CD4-positive, alpha-beta memory T cell (primary cell): ENCODE measurements at regions not wholly inside any gene's neighbourhood (a gene's known extent, or its start where the extent isn't known, plus 50 kb on each side); places are given as distances from the start of the nearest gene placed in this dataset.

ENCODE experiments used
- CTCF ChIA-PET: fragments of 350-600 bp; sonication (Branson Sonifier 250); formaldehyde crosslinking; loops from one replicate; lab custom pipeline; 2021; ENCODE audit warnings: inconsistent platforms; ENCODE audit not compliant: partially characterized antibody; lab: Charles Lee
- POLR2A ChIA-PET: fragments of 350-600 bp; sonication (Branson Sonifier 250); formaldehyde crosslinking; loops from one replicate; lab custom pipeline; 2021; ENCODE audit not compliant: partially characterized antibody; lab: Charles Lee
- DNase-seq, 5 donors: peaks; one replicate each; pipeline versions ENCODE4 v3.0.0 to v3.0.0-alpha.2; 2020 to 2022; ENCODE audit warnings: mixed read lengths in 1 of 5
- H3K27ac ChIP-seq: one replicate; pipeline ENCODE4 v1.7.0; 2013; ENCODE audit warnings: low read depth, low read length
- H3K27me3 ChIP-seq: 2 replicates; pipeline ENCODE4 v1.7.0; 2013; ENCODE audit warnings: mild to moderate bottlenecking, low read length, moderate library complexity; ENCODE audit not compliant: insufficient read depth
- H3K36me3 ChIP-seq: 2 replicates; pipeline ENCODE4 v1.7.0; 2013; ENCODE audit warnings: mild to moderate bottlenecking, low read length, moderate library complexity; ENCODE audit not compliant: insufficient read depth
- H3K4me1 ChIP-seq: 2 replicates; pipeline ENCODE4 v1.7.0; 2013; ENCODE audit warnings: mild to moderate bottlenecking, low read length, moderate library complexity; ENCODE audit not compliant: insufficient read depth
- H3K4me3 ChIP-seq, 2 donors: one replicate each; pipeline ENCODE4 v1.7.0; 2013; ENCODE audit warnings: low read length in 2 of 2, mild to moderate bottlenecking in 1 of 2
- H3K9me3 ChIP-seq, 2 donors: one replicate each; pipeline ENCODE4 v1.7.0; 2013; ENCODE audit warnings: low read length in 2 of 2, control low read depth in 1 of 2; ENCODE audit not compliant: control insufficient read depth in 1 of 2
- H3K27ac Mint-ChIP-seq, 7 donors: one replicate each; pipeline ENCODE4 v1.8.0; 2020 to 2021; ENCODE audit warnings: mixed read lengths in 7 of 7, mild to moderate bottlenecking in 6 of 7, inconsistent platforms in 3 of 7, moderate library complexity in 3 of 7
- H3K27me3 Mint-ChIP-seq, 2 donors: one replicate each; pipeline ENCODE4 v1.8.0; 2020 to 2021; ENCODE audit warnings: mixed read lengths in 2 of 2
- H3K36me3 Mint-ChIP-seq, 2 donors: one replicate each; pipeline ENCODE4 v1.8.0; 2020 to 2021; ENCODE audit warnings: mixed read lengths in 2 of 2, inconsistent platforms in 1 of 2, mild to moderate bottlenecking in 1 of 2
- H3K4me1 Mint-ChIP-seq, 4 donors: one replicate each; pipeline ENCODE4 v1.8.0; 2020 to 2021; ENCODE audit warnings: mixed read lengths in 4 of 4, mild to moderate bottlenecking in 1 of 4
- H3K4me3 Mint-ChIP-seq, 8 donors: one replicate each; pipeline ENCODE4 v1.8.0; 2020 to 2021; ENCODE audit warnings: mixed read lengths in 8 of 8, mild to moderate bottlenecking in 7 of 8, moderate library complexity in 6 of 8, inconsistent platforms in 3 of 8
- H3K9me3 Mint-ChIP-seq, 8 donors: one replicate each; pipeline ENCODE4 v1.8.0; 2020 to 2021; ENCODE audit warnings: mixed read lengths in 8 of 8, mild to moderate bottlenecking in 5 of 8, inconsistent platforms in 3 of 8, moderate library complexity in 1 of 8
- intact Hi-C: fragments of 100-400 bp; cut with micrococcal nuclease; formaldehyde crosslinking; loops from one replicate; pipeline ENCODE4 v1.15.1; 2023

- H3K4me3 Mint-ChIP-seq: no peak overlapping the region
- ChIA-PET POLR2A (no interaction called here), CTCF (no interaction called here)
- H3K27ac ChIP-seq: no peak overlapping the region
- H3K4me3 ChIP-seq: no peak overlapping the region
- peaks cover 0 to 5% of the 10 kb centered on the region in 2 donors for H3K27me3 Mint-ChIP-seq
- no peaks in the 10 kb centered on the region for H3K4me1 Mint-ChIP-seq
- H3K9me3 ChIP-seq: no peaks in the 10 kb centered on the region
- no peaks in the 10 kb centered on the region for H3K27me3 ChIP-seq
- H3K36me3 Mint-ChIP-seq: peaks cover 0 to 5% of the 10 kb centered on the region in 2 donors
- no peak overlapping the region for H3K27ac Mint-ChIP-seq
- intact Hi-C loops: no loop called here
- H3K9me3 Mint-ChIP-seq: peaks cover 3 to 18% (median 8%) of the 10 kb centered on the region in 8 donors
- H3K4me1 ChIP-seq: no peaks in the 10 kb centered on the region
- no peaks in the 10 kb centered on the region for H3K36me3 ChIP-seq
- DNase-seq: no peak
Observed at GRCh38 chr18:54100920-54101470, 123.5 kb downstream of the MBD2 start.

GRCh38 chr18:54100466-54100865 lies 124.0 kb downstream of the MBD2 start:
- H3K9me3 Mint-ChIP-seq: peaks cover 3 to 18% (median 8%) of the 10 kb centered on the region in 8 donors
- H3K4me1 ChIP-seq: no peaks in the 10 kb centered on the region
- no peaks in the 10 kb centered on the region for H3K27me3 ChIP-seq
- peaks cover 0 to 5% of the 10 kb centered on the region in 2 donors for H3K27me3 Mint-ChIP-seq
- H3K4me1 Mint-ChIP-seq: no peaks in the 10 kb centered on the region
- H3K9me3 ChIP-seq: no peaks in the 10 kb centered on the region
- ChIA-PET CTCF (no interaction called here), POLR2A (no interaction called here)
- H3K36me3 Mint-ChIP-seq: peaks cover 0 to 5% of the 10 kb centered on the region in 2 donors
- no peaks in the 10 kb centered on the region for H3K36me3 ChIP-seq
- H3K27ac Mint-ChIP-seq: no peak overlapping the region
- no peak for DNase-seq
- no peak overlapping the region for H3K4me3 ChIP-seq
- H3K4me3 Mint-ChIP-seq: no peak overlapping the region
- H3K27ac ChIP-seq: no peak overlapping the region
- intact Hi-C loops: no loop called here

- DNase-seq: no peak
- intact Hi-C loops: no loop called here
- peaks cover 0 to 4% of the 10 kb centered on the region in 2 donors for H3K27me3 Mint-ChIP-seq
- ChIA-PET CTCF (no interaction called here), POLR2A (no interaction called here)
- Histone ChIP-seq H3K36me3 (no peaks in the 10 kb centered on the region), H3K4me1 (no peaks in the 10 kb centered on the region), H3K4me3 (no peak overlapping the region), H3K27me3 (no peaks in the 10 kb centered on the region), H3K9me3 (no peaks in the 10 kb centered on the region), H3K27ac (no peak overlapping the region)
- no peaks in the 10 kb centered on the region for H3K4me1 Mint-ChIP-seq
- H3K4me3 Mint-ChIP-seq: no peak overlapping the region
- H3K9me3 Mint-ChIP-seq: peaks cover 0 to 18% (median 6%) of the 10 kb centered on the region in 8 donors
- no peak overlapping the region for H3K27ac Mint-ChIP-seq
- H3K36me3 Mint-ChIP-seq: peaks cover 0 to under 1% of the 10 kb centered on the region in 2 donors
Observed at GRCh38 chr18:54094474-54094873, 130.0 kb downstream of the MBD2 start.

DNA sequence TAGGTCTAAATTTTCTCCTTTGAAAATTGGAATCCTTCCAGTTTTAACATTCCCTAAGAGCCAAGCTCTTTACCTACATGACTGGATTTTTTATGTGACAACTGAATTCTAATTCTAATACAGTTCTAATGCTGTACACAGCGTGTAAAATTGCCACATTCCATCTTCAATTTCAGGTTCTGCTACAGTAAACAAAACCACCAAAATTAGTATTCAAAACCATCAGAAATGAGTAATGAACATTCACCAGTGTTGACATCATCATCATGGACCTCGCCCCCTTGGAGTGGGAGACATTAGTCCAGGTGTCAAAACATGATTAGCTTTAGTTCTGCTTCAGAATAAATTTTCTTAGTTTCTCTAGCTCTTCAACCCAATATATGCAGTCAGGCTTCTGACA lies 133.6 kb downstream of the MBD2 start:
- Mint-ChIP-seq H3K4me1 (peaks cover 11 to 16% (median 11%) of the 10 kb centered on the region in 4 donors), H3K36me3 (no peaks in the 10 kb centered on the region), H3K27me3 (peaks cover 0 to 2% of the 10 kb centered on the region in 2 donors), H3K4me3 (no peak overlapping the region), H3K27ac (no peak overlapping the region), H3K9me3 (peaks cover 0 to 3% (median 0%) of the 10 kb centered on the region in 8 donors)
- no peak overlapping the region for H3K4me3 ChIP-seq
- H3K27me3 ChIP-seq: no peaks in the 10 kb centered on the region
- no peak for DNase-seq
- no peaks in the 10 kb centered on the region for H3K36me3 ChIP-seq
- no peak overlapping the region for H3K27ac ChIP-seq
- ChIA-PET POLR2A (no interaction called here), CTCF (no interaction called here)
- no peaks in the 10 kb centered on the region for H3K9me3 ChIP-seq
- no peaks in the 10 kb centered on the region for H3K4me1 ChIP-seq
- intact Hi-C loops: no loop called here

DNA sequence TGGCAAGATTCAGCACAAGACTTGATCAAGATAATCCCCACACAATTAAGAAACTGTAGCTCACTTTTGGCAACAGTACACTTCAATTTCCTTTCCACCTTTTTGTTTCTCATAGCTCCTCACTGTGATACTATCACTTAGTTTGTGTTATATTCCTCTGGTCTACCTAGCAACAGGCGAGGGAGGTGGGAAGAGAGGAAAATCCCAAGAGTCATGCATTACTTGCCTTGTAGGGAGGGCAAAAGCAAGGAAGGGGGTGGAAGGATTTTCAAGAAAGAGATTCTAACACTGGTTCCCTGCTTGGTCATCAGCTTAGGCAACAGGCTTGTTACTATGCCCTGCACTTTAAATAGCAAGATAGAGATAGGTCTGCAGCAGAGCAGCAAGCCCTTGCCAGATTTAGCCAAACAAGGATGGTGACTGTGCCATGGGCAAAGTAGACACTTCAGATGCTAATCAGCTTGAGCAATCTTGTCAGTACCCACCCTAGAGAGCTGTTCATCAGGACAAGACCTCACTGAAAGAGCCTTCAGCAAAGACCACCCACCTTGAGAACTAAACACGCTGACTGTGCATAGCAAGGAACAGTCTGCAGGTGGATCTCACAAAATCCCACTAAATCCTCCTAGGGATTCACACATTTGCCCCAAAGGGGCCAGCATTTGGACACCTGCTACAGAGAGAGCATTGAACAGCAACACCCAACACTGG lies 134.6 kb downstream of the MBD2 start:
- Histone ChIP-seq H3K27ac (no peak overlapping the region), H3K36me3 (no peaks in the 10 kb centered on the region), H3K27me3 (no peaks in the 10 kb centered on the region), H3K9me3 (no peaks in the 10 kb centered on the region), H3K4me3 (no peak overlapping the region), H3K4me1 (peaks cover 5% of the 10 kb centered on the region)
- ChIA-PET POLR2A (no interaction called here), CTCF (no interaction called here)
- peaks cover 0 to 2% of the 10 kb centered on the region in 2 donors for H3K27me3 Mint-ChIP-seq
- H3K36me3 Mint-ChIP-seq: no peaks in the 10 kb centered on the region
- DNase-seq: no peak
- peaks cover 0 to 3% (median 0%) of the 10 kb centered on the region in 8 donors for H3K9me3 Mint-ChIP-seq
- H3K4me1 Mint-ChIP-seq: peaks cover 13 to 22% (median 15%) of the 10 kb centered on the region in 4 donors
- no peak overlapping the region for H3K4me3 Mint-ChIP-seq
- H3K27ac Mint-ChIP-seq: no peak overlapping the region
- intact Hi-C loops: no loop called here

DNA sequence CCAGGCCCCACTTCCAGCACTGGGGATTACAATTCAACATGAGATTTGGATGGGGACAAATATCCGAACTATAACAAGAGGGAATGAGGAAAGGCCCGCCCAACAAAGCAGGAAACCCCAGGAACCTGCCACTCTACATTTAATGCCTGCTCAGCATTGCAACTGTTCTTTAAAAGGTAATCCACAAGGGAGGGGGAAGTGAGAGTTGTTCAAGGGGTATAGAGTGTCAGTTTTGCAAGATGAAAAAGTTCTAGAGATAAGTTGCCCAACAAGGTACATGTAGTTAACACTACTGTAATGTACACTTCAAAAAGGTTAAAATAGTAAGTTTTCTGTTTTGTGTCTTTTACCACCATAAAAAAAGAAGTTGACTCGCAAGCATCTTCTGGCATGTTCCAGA lies 137.6 kb downstream of the MBD2 start:
- intact Hi-C loops: no loop called here
- POLR2A ChIA-PET: no interaction called here
- Mint-ChIP-seq H3K27me3 (peaks cover 0 to 2% of the 10 kb centered on the region in 2 donors), H3K4me1 (peaks cover 14 to 29% (median 16%) of the 10 kb centered on the region in 4 donors), H3K27ac (peak overlapping the region in 5 of 7 donors; percentile 48 to 90 (median 71)), H3K9me3 (peaks cover 0 to 22% (median 13%) of the 10 kb centered on the region in 8 donors), H3K36me3 (peaks cover 0 to 3% of the 10 kb centered on the region in 2 donors), H3K4me3 (peak overlapping the region in 6 of 8 donors; percentile 2 to 71 (median 63))
- Histone ChIP-seq H3K4me3 (no peak overlapping the region), H3K9me3 (no peaks in the 10 kb centered on the region), H3K36me3 (no peaks in the 10 kb centered on the region), H3K27ac (no peak overlapping the region), H3K27me3 (no peaks in the 10 kb centered on the region), H3K4me1 (peaks cover 5% of the 10 kb centered on the region)
- CTCF ChIA-PET: interaction anchor here (0.9 to 1.5 kb wide), 2 partner anchors 136 to 669 kb away, joined by 3 to 4 read pairs; no protein-coding TSS in a partner anchor
- DNase-seq: peak in 1 of 5 donors; percentile 3

GRCh38 chr18:54086046-54086802 lies 138.2 kb downstream of the MBD2 start:
- Histone ChIP-seq H3K27me3 (no peaks in the 10 kb centered on the region), H3K27ac (no peak overlapping the region), H3K36me3 (no peaks in the 10 kb centered on the region), H3K9me3 (no peaks in the 10 kb centered on the region), H3K4me3 (no peak overlapping the region), H3K4me1 (peaks cover 5% of the 10 kb centered on the region)
- Mint-ChIP-seq H3K36me3 (peaks cover 0 to 3% of the 10 kb centered on the region in 2 donors), H3K27ac (peak overlapping the region in 6 of 7 donors; percentile 13 to 90 (median 60)), H3K4me1 (peaks cover 14 to 29% (median 16%) of the 10 kb centered on the region in 4 donors), H3K9me3 (peaks cover 0 to 22% (median 15%) of the 10 kb centered on the region in 8 donors), H3K27me3 (peaks cover 0 to 2% of the 10 kb centered on the region in 2 donors), H3K4me3 (peak overlapping the region in 6 of 8 donors; percentile 6 to 71 (median 66))
- peak in 4 of 5 donors; percentile 19 to 61 (median 30) for DNase-seq
- POLR2A ChIA-PET: no interaction called here
- CTCF ChIA-PET: interaction anchor here (0.9 to 1.5 kb wide), 2 partner anchors 137 to 669 kb away, joined by 3 to 4 read pairs; no protein-coding TSS in a partner anchor
- intact Hi-C loops: no loop called here
